Peyer's patch (tissue), 4 donors: ENCODE measurements at regions not wholly inside any gene's neighbourhood (a gene's known extent, or its start where the extent isn't known, plus 50 kb on each side); places are given as distances from the start of the nearest gene placed in this dataset.

Experiments
- POLR2A ChIP-seq, 2 donors: fragments of 450-650 bp; IDR thresholded peaks; one replicate each; pipeline ENCODE4 v1.5.1; 2017; ENCODE audit warnings: antibody characterized with exemption in 2 of 2, mild to moderate bottlenecking in 2 of 2, moderate library complexity in 2 of 2
- TF ChIP-seq, protein P1 (sequence below), 6 experiments: fragments of 450-650 bp in 4 of 6; fragments of 200-600 bp in 2 of 6; sonication (generic) in 1 of 6; IDR thresholded peaks; one replicate each; pipeline ENCODE4 v1.5.1; 2017 to 2019; ENCODE audit warnings: antibody characterized with exemption in 6 of 6, mild to moderate bottlenecking in 3 of 6, moderate library complexity in 1 of 6

DNA sequence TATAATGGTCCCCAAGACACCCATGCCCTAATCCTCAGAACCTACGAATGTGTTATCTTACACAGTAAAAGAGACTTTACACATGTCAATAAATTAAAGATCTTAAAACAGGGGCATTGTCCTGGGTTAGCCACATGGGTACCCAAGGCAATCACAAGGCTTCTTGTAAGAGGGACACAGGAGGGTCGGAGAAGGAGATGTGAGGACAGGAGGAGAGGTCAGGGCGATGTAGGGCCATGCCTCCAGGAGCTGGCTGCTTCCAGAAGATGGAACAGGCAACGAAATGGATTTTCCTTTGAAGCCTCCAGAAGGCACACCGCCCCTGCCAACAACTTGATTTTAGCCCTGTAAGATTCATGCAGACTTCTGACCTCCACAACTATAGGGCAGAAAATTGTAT lies 262.7 kb downstream of the MEX3B start:
- TF ChIP-seq, protein P1, sequence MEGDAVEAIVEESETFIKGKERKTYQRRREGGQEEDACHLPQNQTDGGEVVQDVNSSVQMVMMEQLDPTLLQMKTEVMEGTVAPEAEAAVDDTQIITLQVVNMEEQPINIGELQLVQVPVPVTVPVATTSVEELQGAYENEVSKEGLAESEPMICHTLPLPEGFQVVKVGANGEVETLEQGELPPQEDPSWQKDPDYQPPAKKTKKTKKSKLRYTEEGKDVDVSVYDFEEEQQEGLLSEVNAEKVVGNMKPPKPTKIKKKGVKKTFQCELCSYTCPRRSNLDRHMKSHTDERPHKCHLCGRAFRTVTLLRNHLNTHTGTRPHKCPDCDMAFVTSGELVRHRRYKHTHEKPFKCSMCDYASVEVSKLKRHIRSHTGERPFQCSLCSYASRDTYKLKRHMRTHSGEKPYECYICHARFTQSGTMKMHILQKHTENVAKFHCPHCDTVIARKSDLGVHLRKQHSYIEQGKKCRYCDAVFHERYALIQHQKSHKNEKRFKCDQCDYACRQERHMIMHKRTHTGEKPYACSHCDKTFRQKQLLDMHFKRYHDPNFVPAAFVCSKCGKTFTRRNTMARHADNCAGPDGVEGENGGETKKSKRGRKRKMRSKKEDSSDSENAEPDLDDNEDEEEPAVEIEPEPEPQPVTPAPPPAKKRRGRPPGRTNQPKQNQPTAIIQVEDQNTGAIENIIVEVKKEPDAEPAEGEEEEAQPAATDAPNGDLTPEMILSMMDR (IDR thresholded peaks at IDR 0.05) = no peak
- TF ChIP-seq POLR2A (IDR thresholded peaks at IDR 0.05) = no peak
